ENCODE measurements at regions not wholly inside any gene's neighbourhood (a gene's known extent, or its start where the extent isn't known, plus 50 kb on each side); places are given as distances from the start of the nearest gene placed in this dataset.

DNA sequence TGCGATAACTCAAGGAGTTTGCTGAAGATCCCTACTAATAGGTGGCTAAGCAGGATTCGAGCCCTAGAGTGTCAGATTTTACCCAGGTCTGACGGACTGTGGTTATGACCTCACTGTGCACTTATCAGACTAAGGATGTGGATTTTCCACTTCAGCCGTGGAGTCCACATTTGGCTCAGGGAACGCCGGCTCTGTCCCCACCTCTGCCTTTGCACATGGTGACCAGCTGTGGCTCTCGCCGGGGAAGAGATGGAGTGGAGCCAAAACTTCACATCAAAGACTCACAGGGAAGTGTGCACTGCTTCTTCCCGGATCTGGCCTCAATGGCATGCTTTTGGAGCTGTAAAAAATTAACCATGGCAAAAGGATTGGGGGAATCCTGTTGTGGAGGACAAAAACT is 249.3 kb upstream of the APCDD1 start (continued):
- TF ChIP-seq, protein P1, sequence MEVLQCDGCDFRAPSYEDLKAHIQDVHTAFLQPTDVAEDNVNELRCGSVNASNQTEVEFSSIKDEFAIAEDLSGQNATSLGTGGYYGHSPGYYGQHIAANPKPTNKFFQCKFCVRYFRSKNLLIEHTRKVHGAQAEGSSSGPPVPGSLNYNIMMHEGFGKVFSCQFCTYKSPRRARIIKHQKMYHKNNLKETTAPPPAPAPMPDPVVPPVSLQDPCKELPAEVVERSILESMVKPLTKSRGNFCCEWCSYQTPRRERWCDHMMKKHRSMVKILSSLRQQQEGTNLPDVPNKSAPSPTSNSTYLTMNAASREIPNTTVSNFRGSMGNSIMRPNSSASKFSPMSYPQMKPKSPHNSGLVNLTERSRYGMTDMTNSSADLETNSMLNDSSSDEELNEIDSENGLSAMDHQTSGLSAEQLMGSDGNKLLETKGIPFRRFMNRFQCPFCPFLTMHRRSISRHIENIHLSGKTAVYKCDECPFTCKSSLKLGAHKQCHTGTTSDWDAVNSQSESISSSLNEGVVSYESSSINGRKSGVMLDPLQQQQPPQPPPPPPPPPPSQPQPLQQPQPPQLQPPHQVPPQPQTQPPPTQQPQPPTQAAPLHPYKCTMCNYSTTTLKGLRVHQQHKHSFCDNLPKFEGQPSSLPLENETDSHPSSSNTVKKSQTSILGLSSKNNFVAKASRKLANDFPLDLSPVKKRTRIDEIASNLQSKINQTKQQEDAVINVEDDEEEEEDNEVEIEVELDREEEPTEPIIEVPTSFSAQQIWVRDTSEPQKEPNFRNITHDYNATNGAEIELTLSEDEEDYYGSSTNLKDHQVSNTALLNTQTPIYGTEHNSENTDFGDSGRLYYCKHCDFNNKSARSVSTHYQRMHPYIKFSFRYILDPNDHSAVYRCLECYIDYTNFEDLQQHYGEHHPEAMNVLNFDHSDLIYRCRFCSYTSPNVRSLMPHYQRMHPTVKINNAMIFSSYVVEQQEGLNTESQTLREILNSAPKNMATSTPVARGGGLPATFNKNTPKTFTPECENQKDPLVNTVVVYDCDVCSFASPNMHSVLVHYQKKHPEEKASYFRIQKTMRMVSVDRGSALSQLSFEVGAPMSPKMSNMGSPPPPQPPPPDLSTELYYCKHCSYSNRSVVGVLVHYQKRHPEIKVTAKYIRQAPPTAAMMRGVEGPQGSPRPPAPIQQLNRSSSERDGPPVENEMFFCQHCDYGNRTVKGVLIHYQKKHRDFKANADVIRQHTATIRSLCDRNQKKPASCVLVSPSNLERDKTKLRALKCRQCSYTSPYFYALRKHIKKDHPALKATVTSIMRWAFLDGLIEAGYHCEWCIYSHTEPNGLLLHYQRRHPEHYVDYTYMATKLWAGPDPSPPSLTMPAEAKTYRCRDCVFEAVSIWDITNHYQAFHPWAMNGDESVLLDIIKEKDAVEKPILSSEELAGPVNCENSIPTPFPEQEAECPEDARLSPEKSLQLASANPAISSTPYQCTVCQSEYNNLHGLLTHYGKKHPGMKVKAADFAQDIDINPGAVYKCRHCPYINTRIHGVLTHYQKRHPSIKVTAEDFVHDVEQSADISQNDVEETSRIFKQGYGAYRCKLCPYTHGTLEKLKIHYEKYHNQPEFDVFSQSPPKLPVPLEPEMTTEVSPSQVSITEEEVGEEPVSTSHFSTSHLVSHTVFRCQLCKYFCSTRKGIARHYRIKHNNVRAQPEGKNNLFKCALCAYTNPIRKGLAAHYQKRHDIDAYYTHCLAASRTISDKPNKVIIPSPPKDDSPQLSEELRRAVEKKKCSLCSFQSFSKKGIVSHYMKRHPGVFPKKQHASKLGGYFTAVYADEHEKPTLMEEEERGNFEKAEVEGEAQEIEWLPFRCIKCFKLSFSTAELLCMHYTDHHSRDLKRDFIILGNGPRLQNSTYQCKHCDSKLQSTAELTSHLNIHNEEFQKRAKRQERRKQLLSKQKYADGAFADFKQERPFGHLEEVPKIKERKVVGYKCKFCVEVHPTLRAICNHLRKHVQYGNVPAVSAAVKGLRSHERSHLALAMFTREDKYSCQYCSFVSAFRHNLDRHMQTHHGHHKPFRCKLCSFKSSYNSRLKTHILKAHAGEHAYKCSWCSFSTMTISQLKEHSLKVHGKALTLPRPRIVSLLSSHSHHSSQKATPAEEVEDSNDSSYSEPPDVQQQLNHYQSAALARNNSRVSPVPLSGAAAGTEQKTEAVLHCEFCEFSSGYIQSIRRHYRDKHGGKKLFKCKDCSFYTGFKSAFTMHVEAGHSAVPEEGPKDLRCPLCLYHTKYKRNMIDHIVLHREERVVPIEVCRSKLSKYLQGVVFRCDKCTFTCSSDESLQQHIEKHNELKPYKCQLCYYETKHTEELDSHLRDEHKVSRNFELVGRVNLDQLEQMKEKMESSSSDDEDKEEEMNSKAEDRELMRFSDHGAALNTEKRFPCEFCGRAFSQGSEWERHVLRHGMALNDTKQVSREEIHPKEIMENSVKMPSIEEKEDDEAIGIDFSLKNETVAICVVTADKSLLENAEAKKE (CRISPR knock-in tag; IDR thresholded peaks at IDR 0.05): no peak
- TF ChIP-seq EZH2phosphoT487 (IDR thresholded peaks at IDR 0.05; ENCODE audit: unreplicated experiment) (no peak), ZNF114 (CRISPR knock-in tag; IDR thresholded peaks at IDR 0.05) (no peak), ETS1 (IDR thresholded peaks at IDR 0.05) (no peak), JUNB (IDR thresholded peaks at IDR 0.05; ENCODE audit: unreplicated experiment) (no peak), ZNF331 (CRISPR knock-in tag; IDR thresholded peaks at IDR 0.05; ENCODE audit: low read depth) (no peak), EZH2 (IDR thresholded peaks at IDR 0.05; ENCODE audit: low read depth, unreplicated experiment) (no peak), STAT1 (IDR thresholded peaks at IDR 0.05; ENCODE audit: unreplicated experiment) (no peak)
- TF ChIP-seq, protein P2, sequence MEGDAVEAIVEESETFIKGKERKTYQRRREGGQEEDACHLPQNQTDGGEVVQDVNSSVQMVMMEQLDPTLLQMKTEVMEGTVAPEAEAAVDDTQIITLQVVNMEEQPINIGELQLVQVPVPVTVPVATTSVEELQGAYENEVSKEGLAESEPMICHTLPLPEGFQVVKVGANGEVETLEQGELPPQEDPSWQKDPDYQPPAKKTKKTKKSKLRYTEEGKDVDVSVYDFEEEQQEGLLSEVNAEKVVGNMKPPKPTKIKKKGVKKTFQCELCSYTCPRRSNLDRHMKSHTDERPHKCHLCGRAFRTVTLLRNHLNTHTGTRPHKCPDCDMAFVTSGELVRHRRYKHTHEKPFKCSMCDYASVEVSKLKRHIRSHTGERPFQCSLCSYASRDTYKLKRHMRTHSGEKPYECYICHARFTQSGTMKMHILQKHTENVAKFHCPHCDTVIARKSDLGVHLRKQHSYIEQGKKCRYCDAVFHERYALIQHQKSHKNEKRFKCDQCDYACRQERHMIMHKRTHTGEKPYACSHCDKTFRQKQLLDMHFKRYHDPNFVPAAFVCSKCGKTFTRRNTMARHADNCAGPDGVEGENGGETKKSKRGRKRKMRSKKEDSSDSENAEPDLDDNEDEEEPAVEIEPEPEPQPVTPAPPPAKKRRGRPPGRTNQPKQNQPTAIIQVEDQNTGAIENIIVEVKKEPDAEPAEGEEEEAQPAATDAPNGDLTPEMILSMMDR (conservative IDR thresholded peaks at IDR 0.05; ENCODE audit: low read depth in 2 of 2): no peak
